K562 (cell line): ENCODE measurements at regions not wholly inside any gene's neighbourhood (a gene's known extent, or its start where the extent isn't known, plus 50 kb on each side); places are given as distances from the start of the nearest gene placed in this dataset.

Source experiments
- ATAC-seq: fragments of 200-7000 bp; cut with Tn5 transposase; 3 replicates; pipeline ENCODE4 v1.9.1; 2020; ENCODE audit warnings: moderate library complexity
- BruUV-seq: library from RNA; stranded (reverse); fragments of 400-500 nt; replicated peaks from 2 replicates; lab custom pipeline; 2021; lab: Mats Ljungman, UMichigan
- CTCF ChIA-PET: fragments of 300-600 bp; formaldehyde crosslinking; extraction: SDS; loops from one replicate; lab custom pipeline; 2021; ENCODE audit warnings: low intra/inter-chr PET ratio; lab: Yijun Ruan, JAX
- POLR2A ChIA-PET: fragments of 300-600, 350-650 bp; sonication (Branson Sonifier 250); formaldehyde crosslinking; extraction: SDS; loops from one replicate; lab custom pipeline; 2021; ENCODE audit warnings: antibody characterized with exemption, inconsistent platforms; lab: Yijun Ruan, JAX
- DNase-seq, 4 experiments: peaks; one replicate each; pipeline versions ENCODE4 v3.0.0 to v3.0.0-alpha.2; 2011 to 2018; ENCODE audit warnings: low spot score in 3 of 4, mixed read lengths in 3 of 4; ENCODE audit errors: extremely low read depth in 1 of 4
- FAIRE-seq: peaks from 2 replicates; lab custom pipeline; 2011; peaks lifted over from hg19 to GRCh38; lab: Jason Lieb, UNC
- H2AFZ ChIP-seq: 2 replicates; pipeline ENCODE4 v1.6.0; 2011; ENCODE audit warnings: low read depth, low read length, control low read depth, inconsistent platforms
- H3K27ac ChIP-seq: fragments of 200-600 bp; 3 replicates; pipeline ENCODE4 v1.8.0; 2011; ENCODE audit warnings: low read depth, mild to moderate bottlenecking, control low read depth, inconsistent platforms, low read length, moderate library complexity, mixed read lengths; ENCODE audit errors: extremely low read depth
- H3K27me3 ChIP-seq, 2 experiments: fragments of 300-600 bp in 1 of 2; 2 replicates in 1 of 2; 3 replicates in 1 of 2; pipeline versions ENCODE4 v1.6.0 to v1.8.0; 2011; ENCODE audit warnings: inconsistent platforms in 2 of 2, low read length in 2 of 2, mild to moderate bottlenecking in 1 of 2, mixed read lengths in 1 of 2, moderate library complexity in 1 of 2; ENCODE audit not compliant: control insufficient read depth in 2 of 2, insufficient read depth in 2 of 2
- H3K36me3 ChIP-seq: fragments of 300-600 bp; 3 replicates; pipeline ENCODE4 v1.8.0; 2011; ENCODE audit warnings: mild to moderate bottlenecking, low read length, inconsistent platforms; ENCODE audit not compliant: control insufficient read depth, insufficient read depth
- H3K4me1 ChIP-seq, 2 experiments: fragments of 200-600 bp in 1 of 2; replicated peaks in 1 of 2; 2 replicates in 1 of 2; 3 replicates in 1 of 2; pipeline versions ENCODE4 v1.5.1 to v1.8.0; 2011; ENCODE audit warnings: inconsistent platforms in 2 of 2, low read length in 2 of 2, mild to moderate bottlenecking in 1 of 2, mixed read lengths in 1 of 2, moderate library complexity in 1 of 2; ENCODE audit not compliant: control insufficient read depth in 2 of 2, insufficient read depth in 2 of 2
- H3K4me2 ChIP-seq: 2 replicates; pipeline ENCODE4 v1.6.1; 2011; ENCODE audit warnings: low read length, control low read depth, inconsistent platforms, mixed read lengths; ENCODE audit not compliant: insufficient read depth
- H3K4me3 ChIP-seq: fragments of 200-600 bp; sonication (generic), shearing (Covaris generic); 2 replicates; pipeline ENCODE4 v1.5.1; 2016; ENCODE audit warnings: control low read depth, inconsistent platforms
- H3K79me2 ChIP-seq: fragments of 200-600 bp; 3 replicates; pipeline ENCODE4 v1.8.0; 2011; ENCODE audit warnings: low read length, inconsistent platforms; ENCODE audit not compliant: control insufficient read depth, insufficient read depth
- H3K9ac ChIP-seq, 2 experiments: 2 replicates each; pipeline versions ENCODE4 v1.6.0 to v1.6.1; 2011; ENCODE audit warnings: low read depth in 2 of 2, low read length in 2 of 2, control low read depth in 1 of 2, inconsistent platforms in 1 of 2, mild to moderate bottlenecking in 1 of 2, mixed read lengths in 1 of 2; ENCODE audit not compliant: insufficient read depth in 1 of 2
- H3K9me1 ChIP-seq: one replicate; pipeline ENCODE4 v1.6.0; 2011; ENCODE audit warnings: inconsistent platforms, mild to moderate bottlenecking, low read length, moderate library complexity; ENCODE audit not compliant: control insufficient read depth, insufficient read depth
- H3K9me3 ChIP-seq: replicated peaks from 2 replicates; pipeline ENCODE4 v1.5.1; 2011; ENCODE audit warnings: low read depth, low read length, inconsistent platforms; ENCODE audit not compliant: control insufficient read depth, insufficient read depth
- H4K20me1 ChIP-seq: replicated peaks from 2 replicates; pipeline ENCODE4 v1.6.1; 2011; ENCODE audit warnings: low read length, inconsistent platforms, mixed read lengths; ENCODE audit not compliant: control insufficient read depth, insufficient read depth
- FOXA3 ChIP-seq, 2 experiments: fragments of 450-650 bp in 1 of 2; sonication (generic) in 1 of 2; formaldehyde crosslinking; IDR thresholded peaks in 1 of 2; conservative IDR thresholded peaks in 1 of 2; 2 replicates each; pipeline versions ENCODE4 v1.4.0 to v1.8.0; 2020 to 2022; ENCODE audit warnings: mild to moderate bottlenecking in 2 of 2, missing genetic modification reagents in 1 of 2
- HDGF ChIP-seq: fragments of 450-650 bp; IDR thresholded peaks from 2 replicates; pipeline ENCODE4 v1.6.1; 2016
- TFAM ChIP-seq: fragments of 250-450 bp; sonication (Bioruptor Pico); conservative IDR thresholded peaks from 2 replicates; pipeline ENCODE4 v1.5.0; 2021; ENCODE audit warnings: mild to moderate bottlenecking, moderate library complexity
- ZNF316 ChIP-seq: fragments of 450-650 bp; IDR thresholded peaks from 2 replicates; pipeline ENCODE4 v1.6.1; 2016
- ZNF445 ChIP-seq: fragments of 250-450 bp; sonication (Bioruptor Pico); IDR thresholded peaks from 2 replicates; pipeline ENCODE4 v1.4.0; 2020; ENCODE audit warnings: low read depth, mild to moderate bottlenecking, moderate library complexity
- WGBS: fragments of 100-300 bp; shearing (Covaris generic); methylation state at CpG from one replicate; pipeline ENCODE4 v1.1.6; 2016; ENCODE audit warnings: low coverage, mixed read lengths; ENCODE audit not compliant: insufficient coverage; ENCODE audit errors: missing lambda C conversion rate; 5-methylcytosine and 5-hydroxymethylcytosine counted together
- in situ Hi-C: fragments of 300-500 bp; cut with MboI; formaldehyde crosslinking; loops from 4 replicates; pipeline ENCODE4 v1.15.0; 2018; ENCODE audit warnings: inconsistent platforms, mixed read lengths
- intact Hi-C: fragments of 100-400 bp; cut with micrococcal nuclease; formaldehyde crosslinking; loops from 2 replicates; pipeline ENCODE4 v1.14.2; 2022
- TF ChIP-seq, protein P1 (sequence below): fragments of 200-600 bp; sonication (generic); IDR thresholded peaks from one replicate; pipeline ENCODE4 v1.6.1; 2012; ENCODE audit warnings: mild to moderate bottlenecking, low read depth, low read length, inconsistent platforms
- TF ChIP-seq, protein P2 (sequence below): sonication (generic); formaldehyde crosslinking; IDR thresholded peaks from 2 replicates; pipeline ENCODE4 v1.8.0; 2022; ENCODE audit warnings: mild to moderate bottlenecking, missing genetic modification reagents

DNA sequence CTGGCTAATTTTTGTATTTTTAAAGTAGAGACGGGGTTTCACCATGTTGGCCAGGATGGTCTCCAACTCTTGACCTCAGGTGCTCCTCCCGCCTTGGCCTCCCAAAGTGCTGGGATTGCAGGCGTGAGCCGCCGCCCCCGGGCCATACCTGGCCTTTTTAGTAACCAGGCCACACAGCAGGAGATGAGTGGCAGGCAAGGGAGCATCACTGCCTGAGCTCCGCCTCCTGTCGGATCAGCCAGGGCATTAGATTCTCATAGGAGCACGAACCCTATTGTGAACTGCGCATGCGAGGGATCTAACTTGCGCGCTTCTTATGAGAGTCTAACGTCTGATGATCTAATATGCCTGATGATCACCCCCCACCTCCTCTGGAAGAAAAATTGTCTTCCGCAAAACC is 308.7 kb upstream of the PRMT6 start:
- H3K9ac ChIP-seq, result no peak overlapping the region
- no peak overlapping the region for H3K27ac ChIP-seq
- H3K27me3 ChIP-seq, result no peaks in the 10 kb centered on the region
- H3K9me3 ChIP-seq, result no peaks in the 10 kb centered on the region
- H3K36me3 ChIP-seq, result no peaks in the 10 kb centered on the region
- intact Hi-C loops (no loop called here), in situ Hi-C loops (no loop called here)
- H3K4me1 ChIP-seq, result no peaks in the 10 kb centered on the region
- no peaks in the 10 kb centered on the region for H3K9me1 ChIP-seq
- ATAC-seq (no peak), DNase-seq (no peak), FAIRE-seq (no peak)
- 9% methylated on average over 15 of the region's 15 CpGs for WGBS
- TF ChIP-seq ZNF316 (no peak), FOXA3 (CRISPR knock-in tag; conservative IDR thresholded peaks at IDR 0.05 in 1 of 2, IDR thresholded peaks at IDR 0.05 in 1 of 2) (no peak), ZNF445 (no peak), HDGF (no peak), TFAM (CRISPR knock-in tag) (no peak)
- TF ChIP-seq, protein P1, sequence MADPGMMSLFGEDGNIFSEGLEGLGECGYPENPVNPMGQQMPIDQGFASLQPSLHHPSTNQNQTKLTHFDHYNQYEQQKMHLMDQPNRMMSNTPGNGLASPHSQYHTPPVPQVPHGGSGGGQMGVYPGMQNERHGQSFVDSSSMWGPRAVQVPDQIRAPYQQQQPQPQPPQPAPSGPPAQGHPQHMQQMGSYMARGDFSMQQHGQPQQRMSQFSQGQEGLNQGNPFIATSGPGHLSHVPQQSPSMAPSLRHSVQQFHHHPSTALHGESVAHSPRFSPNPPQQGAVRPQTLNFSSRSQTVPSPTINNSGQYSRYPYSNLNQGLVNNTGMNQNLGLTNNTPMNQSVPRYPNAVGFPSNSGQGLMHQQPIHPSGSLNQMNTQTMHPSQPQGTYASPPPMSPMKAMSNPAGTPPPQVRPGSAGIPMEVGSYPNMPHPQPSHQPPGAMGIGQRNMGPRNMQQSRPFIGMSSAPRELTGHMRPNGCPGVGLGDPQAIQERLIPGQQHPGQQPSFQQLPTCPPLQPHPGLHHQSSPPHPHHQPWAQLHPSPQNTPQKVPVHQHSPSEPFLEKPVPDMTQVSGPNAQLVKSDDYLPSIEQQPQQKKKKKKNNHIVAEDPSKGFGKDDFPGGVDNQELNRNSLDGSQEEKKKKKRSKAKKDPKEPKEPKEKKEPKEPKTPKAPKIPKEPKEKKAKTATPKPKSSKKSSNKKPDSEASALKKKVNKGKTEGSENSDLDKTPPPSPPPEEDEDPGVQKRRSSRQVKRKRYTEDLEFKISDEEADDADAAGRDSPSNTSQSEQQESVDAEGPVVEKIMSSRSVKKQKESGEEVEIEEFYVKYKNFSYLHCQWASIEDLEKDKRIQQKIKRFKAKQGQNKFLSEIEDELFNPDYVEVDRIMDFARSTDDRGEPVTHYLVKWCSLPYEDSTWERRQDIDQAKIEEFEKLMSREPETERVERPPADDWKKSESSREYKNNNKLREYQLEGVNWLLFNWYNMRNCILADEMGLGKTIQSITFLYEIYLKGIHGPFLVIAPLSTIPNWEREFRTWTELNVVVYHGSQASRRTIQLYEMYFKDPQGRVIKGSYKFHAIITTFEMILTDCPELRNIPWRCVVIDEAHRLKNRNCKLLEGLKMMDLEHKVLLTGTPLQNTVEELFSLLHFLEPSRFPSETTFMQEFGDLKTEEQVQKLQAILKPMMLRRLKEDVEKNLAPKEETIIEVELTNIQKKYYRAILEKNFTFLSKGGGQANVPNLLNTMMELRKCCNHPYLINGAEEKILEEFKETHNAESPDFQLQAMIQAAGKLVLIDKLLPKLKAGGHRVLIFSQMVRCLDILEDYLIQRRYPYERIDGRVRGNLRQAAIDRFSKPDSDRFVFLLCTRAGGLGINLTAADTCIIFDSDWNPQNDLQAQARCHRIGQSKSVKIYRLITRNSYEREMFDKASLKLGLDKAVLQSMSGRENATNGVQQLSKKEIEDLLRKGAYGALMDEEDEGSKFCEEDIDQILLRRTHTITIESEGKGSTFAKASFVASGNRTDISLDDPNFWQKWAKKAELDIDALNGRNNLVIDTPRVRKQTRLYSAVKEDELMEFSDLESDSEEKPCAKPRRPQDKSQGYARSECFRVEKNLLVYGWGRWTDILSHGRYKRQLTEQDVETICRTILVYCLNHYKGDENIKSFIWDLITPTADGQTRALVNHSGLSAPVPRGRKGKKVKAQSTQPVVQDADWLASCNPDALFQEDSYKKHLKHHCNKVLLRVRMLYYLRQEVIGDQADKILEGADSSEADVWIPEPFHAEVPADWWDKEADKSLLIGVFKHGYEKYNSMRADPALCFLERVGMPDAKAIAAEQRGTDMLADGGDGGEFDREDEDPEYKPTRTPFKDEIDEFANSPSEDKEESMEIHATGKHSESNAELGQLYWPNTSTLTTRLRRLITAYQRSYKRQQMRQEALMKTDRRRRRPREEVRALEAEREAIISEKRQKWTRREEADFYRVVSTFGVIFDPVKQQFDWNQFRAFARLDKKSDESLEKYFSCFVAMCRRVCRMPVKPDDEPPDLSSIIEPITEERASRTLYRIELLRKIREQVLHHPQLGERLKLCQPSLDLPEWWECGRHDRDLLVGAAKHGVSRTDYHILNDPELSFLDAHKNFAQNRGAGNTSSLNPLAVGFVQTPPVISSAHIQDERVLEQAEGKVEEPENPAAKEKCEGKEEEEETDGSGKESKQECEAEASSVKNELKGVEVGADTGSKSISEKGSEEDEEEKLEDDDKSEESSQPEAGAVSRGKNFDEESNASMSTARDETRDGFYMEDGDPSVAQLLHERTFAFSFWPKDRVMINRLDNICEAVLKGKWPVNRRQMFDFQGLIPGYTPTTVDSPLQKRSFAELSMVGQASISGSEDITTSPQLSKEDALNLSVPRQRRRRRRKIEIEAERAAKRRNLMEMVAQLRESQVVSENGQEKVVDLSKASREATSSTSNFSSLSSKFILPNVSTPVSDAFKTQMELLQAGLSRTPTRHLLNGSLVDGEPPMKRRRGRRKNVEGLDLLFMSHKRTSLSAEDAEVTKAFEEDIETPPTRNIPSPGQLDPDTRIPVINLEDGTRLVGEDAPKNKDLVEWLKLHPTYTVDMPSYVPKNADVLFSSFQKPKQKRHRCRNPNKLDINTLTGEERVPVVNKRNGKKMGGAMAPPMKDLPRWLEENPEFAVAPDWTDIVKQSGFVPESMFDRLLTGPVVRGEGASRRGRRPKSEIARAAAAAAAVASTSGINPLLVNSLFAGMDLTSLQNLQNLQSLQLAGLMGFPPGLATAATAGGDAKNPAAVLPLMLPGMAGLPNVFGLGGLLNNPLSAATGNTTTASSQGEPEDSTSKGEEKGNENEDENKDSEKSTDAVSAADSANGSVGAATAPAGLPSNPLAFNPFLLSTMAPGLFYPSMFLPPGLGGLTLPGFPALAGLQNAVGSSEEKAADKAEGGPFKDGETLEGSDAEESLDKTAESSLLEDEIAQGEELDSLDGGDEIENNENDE, result no peak
- TF ChIP-seq, protein P2, sequence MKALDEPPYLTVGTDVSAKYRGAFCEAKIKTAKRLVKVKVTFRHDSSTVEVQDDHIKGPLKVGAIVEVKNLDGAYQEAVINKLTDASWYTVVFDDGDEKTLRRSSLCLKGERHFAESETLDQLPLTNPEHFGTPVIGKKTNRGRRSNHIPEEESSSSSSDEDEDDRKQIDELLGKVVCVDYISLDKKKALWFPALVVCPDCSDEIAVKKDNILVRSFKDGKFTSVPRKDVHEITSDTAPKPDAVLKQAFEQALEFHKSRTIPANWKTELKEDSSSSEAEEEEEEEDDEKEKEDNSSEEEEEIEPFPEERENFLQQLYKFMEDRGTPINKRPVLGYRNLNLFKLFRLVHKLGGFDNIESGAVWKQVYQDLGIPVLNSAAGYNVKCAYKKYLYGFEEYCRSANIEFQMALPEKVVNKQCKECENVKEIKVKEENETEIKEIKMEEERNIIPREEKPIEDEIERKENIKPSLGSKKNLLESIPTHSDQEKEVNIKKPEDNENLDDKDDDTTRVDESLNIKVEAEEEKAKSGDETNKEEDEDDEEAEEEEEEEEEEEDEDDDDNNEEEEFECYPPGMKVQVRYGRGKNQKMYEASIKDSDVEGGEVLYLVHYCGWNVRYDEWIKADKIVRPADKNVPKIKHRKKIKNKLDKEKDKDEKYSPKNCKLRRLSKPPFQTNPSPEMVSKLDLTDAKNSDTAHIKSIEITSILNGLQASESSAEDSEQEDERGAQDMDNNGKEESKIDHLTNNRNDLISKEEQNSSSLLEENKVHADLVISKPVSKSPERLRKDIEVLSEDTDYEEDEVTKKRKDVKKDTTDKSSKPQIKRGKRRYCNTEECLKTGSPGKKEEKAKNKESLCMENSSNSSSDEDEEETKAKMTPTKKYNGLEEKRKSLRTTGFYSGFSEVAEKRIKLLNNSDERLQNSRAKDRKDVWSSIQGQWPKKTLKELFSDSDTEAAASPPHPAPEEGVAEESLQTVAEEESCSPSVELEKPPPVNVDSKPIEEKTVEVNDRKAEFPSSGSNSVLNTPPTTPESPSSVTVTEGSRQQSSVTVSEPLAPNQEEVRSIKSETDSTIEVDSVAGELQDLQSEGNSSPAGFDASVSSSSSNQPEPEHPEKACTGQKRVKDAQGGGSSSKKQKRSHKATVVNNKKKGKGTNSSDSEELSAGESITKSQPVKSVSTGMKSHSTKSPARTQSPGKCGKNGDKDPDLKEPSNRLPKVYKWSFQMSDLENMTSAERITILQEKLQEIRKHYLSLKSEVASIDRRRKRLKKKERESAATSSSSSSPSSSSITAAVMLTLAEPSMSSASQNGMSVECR (CRISPR knock-in tag), result no peak
- no peaks in the 10 kb centered on the region for H3K79me2 ChIP-seq
- no peak overlapping the region for H3K4me3 ChIP-seq
- no peaks in the 10 kb centered on the region for H4K20me1 ChIP-seq
- BruUV-seq, result no TSS peak
- POLR2A ChIA-PET, result no interaction called here
- H3K4me2 ChIP-seq, result no peak overlapping the region
- CTCF ChIA-PET, result no interaction called here
- H2AFZ ChIP-seq, result no peak overlapping the region
